Kidney (tissue), 13 donors: ENCODE measurements at regions not wholly inside any gene's neighbourhood (a gene's known extent, or its start where the extent isn't known, plus 50 kb on each side); places are given as distances from the start of the nearest gene placed in this dataset.
"Not testable (repeated sequence)": the region's sequence is repeated elsewhere in the genome, so short reads cannot be mapped to it uniquely, and the experiment has no call there.

ENCODE experiments used
- DNase-seq, 5 donors: peaks; one replicate each; pipeline ENCODE4 v3.0.0-alpha.2; 2013 to 2020
- FAIRE-seq: peaks from 2 replicates; lab custom pipeline; 2012; peaks lifted over from hg19 to GRCh38; lab: Jason Lieb, UNC
- H3K27ac ChIP-seq, 2 donors: one replicate each; pipeline ENCODE4 v1.7.0; 2013; ENCODE audit warnings: low read depth in 2 of 2, low read length in 2 of 2, inconsistent platforms in 1 of 2
- H3K27me3 ChIP-seq: one replicate; pipeline ENCODE4 v1.7.1; 2013; ENCODE audit warnings: low read length, inconsistent platforms; ENCODE audit not compliant: control insufficient read depth, insufficient read depth
- H3K36me3 ChIP-seq, 3 donors: one replicate each; pipeline versions ENCODE4 v1.7.0 to v1.7.1; 2013; ENCODE audit warnings: low read length in 3 of 3, control low read depth in 1 of 3, inconsistent platforms in 1 of 3; ENCODE audit not compliant: insufficient read depth in 3 of 3, control insufficient read depth in 2 of 3
- H3K4me1 ChIP-seq, 3 donors: one replicate each; pipeline versions ENCODE4 v1.7.0 to v1.7.1; 2013; ENCODE audit warnings: low read length in 3 of 3, inconsistent platforms in 1 of 3, low read depth in 1 of 3; ENCODE audit not compliant: control insufficient read depth in 2 of 3, insufficient read depth in 2 of 3
- H3K4me3 ChIP-seq, 3 donors: one replicate each; pipeline versions ENCODE4 v1.7.0 to v1.8.1; 2013; ENCODE audit warnings: low read length in 3 of 3, control low read depth in 1 of 3, inconsistent platforms in 1 of 3
- H3K9ac ChIP-seq, 3 donors: one replicate each; pipeline versions ENCODE4 v1.7.0 to v1.7.1; 2013; ENCODE audit warnings: low read length in 3 of 3, control low read depth in 1 of 3, inconsistent platforms in 1 of 3
- H3K9me3 ChIP-seq, 3 donors: one replicate each; pipeline versions ENCODE4 v1.7.0 to v1.7.1; 2013; ENCODE audit warnings: low read length in 3 of 3, control low read depth in 1 of 3, inconsistent platforms in 1 of 3; ENCODE audit not compliant: control insufficient read depth in 2 of 3, insufficient read depth in 1 of 3
- intact Hi-C: fragments of 100-400 bp; cut with DNase I; formaldehyde crosslinking; loops from one replicate; pipeline ENCODE4 v1.11.1; 2022
- TF ChIP-seq, protein P1 (sequence below): IDR thresholded peaks from 3 replicates; pipeline ENCODE4 v1.5.1; 2012; ENCODE audit warnings: mild to moderate bottlenecking, moderate library complexity, borderline replicate concordance; ENCODE audit not compliant: insufficient read depth; ENCODE audit errors: extremely low read depth
- donor health status: control.
- donor health status: control.
- donor health status: control.
- donor health status: control.
- donor health status: control.
- donor health status: DM: yes; HTN: yes; CAD: no.
- donor health status: Normal renal cell carcinoma (clear cell type).

DNA sequence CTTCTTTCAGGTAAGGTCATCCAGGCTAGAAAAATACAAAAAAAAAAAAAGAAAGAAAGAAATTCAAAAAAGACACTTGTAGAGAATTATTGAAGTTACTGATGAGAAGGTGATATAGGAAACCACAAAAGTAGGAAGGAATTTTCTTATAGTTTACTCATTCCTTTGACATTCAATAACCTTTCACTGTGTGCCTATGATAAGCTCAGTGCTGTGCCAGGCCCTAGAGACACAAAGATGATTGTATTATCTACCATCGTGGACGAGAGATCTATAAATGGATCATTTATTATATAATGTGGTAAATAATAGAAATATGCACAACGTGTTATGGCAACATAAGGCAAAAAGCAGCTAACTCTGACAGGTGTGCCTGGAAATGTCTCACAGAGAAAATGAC lies 109.6 kb upstream of the NGF start:
- no peaks in the 10 kb centered on the region for H3K9me3 ChIP-seq
- TF ChIP-seq, protein P1, sequence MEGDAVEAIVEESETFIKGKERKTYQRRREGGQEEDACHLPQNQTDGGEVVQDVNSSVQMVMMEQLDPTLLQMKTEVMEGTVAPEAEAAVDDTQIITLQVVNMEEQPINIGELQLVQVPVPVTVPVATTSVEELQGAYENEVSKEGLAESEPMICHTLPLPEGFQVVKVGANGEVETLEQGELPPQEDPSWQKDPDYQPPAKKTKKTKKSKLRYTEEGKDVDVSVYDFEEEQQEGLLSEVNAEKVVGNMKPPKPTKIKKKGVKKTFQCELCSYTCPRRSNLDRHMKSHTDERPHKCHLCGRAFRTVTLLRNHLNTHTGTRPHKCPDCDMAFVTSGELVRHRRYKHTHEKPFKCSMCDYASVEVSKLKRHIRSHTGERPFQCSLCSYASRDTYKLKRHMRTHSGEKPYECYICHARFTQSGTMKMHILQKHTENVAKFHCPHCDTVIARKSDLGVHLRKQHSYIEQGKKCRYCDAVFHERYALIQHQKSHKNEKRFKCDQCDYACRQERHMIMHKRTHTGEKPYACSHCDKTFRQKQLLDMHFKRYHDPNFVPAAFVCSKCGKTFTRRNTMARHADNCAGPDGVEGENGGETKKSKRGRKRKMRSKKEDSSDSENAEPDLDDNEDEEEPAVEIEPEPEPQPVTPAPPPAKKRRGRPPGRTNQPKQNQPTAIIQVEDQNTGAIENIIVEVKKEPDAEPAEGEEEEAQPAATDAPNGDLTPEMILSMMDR: no peak
- no peak for FAIRE-seq
- H3K4me1 ChIP-seq: no peaks in the 10 kb centered on the region
- no peak overlapping the region for H3K27ac ChIP-seq
- no peak overlapping the region for H3K9ac ChIP-seq
- no peaks in the 10 kb centered on the region for H3K36me3 ChIP-seq
- no peak overlapping the region for H3K4me3 ChIP-seq
- no peak for DNase-seq
- intact Hi-C loops: no loop called here
- H3K27me3 ChIP-seq: no peaks in the 10 kb centered on the region

DNA sequence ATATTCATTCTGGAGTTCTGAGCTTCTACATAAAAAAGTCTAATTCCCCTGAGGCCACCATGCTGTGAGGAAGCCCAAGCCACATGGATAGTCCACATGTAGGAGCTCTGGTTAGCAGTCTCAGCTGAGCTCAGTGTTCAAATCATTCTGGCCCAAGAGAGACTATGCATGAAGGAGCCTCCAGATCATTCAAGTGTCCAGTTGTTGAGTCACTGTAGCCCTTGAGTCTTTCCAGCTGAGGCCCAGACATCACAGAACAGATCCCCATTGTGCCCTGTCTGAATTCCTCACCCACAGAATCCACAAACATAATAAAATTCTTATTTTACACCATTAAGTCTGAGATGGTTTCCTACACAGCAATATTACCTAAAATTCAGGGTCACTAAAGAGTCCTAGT lies 107.0 kb upstream of the NGF start:
- no peaks in the 10 kb centered on the region for H3K4me1 ChIP-seq
- no peak for FAIRE-seq
- no peak for DNase-seq
- no peaks in the 10 kb centered on the region for H3K36me3 ChIP-seq
- no peaks in the 10 kb centered on the region for H3K27me3 ChIP-seq
- no peak overlapping the region for H3K4me3 ChIP-seq
- no peaks in the 10 kb centered on the region for H3K9me3 ChIP-seq
- intact Hi-C loops: no loop called here
- no peak overlapping the region for H3K27ac ChIP-seq
- TF ChIP-seq, protein P1: no peak
- H3K9ac ChIP-seq: no peak overlapping the region

DNA sequence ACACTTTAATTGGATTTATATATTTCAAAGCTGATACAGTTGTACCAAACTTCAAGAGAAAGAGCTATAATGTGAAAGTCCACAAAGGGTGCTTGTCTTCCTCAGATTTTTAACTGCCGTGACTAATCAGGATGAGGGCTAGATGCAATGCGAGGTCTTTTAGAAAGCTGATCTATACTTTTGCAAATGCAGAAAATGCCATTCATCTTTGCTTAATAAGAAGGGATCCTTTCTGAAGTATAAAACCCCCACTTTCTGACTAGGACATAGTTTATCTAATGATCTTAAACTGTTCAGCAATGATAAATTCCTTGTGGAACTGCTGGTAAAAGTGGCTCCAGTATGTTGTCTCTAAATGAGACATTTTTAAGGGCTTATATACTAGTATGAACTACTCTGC lies 102.7 kb upstream of the NGF start:
- no peak for FAIRE-seq
- H3K9ac ChIP-seq: no peak overlapping the region
- intact Hi-C loops: no loop called here
- TF ChIP-seq, protein P1: no peak
- H3K4me3 ChIP-seq: no peak overlapping the region
- no peaks in the 10 kb centered on the region for H3K4me1 ChIP-seq
- no peak for DNase-seq
- no peaks in the 10 kb centered on the region for H3K9me3 ChIP-seq
- no peak overlapping the region for H3K27ac ChIP-seq
- no peaks in the 10 kb centered on the region for H3K27me3 ChIP-seq
- H3K36me3 ChIP-seq: no peaks in the 10 kb centered on the region

DNA sequence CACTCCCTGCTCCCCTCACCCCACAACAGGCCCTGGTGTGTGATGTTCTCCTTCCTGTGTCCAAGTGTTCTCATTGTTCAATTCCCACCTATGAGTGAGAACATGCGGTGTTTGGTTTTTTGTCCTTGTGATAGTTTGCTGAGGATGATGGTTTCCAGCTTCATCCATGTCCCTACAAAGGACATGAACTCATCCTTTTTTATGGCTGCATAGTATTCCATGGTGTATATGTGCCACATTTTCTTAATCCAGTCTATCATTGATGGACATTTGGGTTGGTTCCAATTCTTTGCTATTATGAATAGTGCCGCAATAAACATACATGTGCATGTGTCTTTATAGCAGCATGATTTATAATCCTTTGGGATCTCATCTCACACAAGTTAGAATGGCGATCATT lies 101.5 kb upstream of the NGF start:
- H3K4me1 ChIP-seq, FAIRE-seq, H3K27ac ChIP-seq, intact Hi-C loops, H3K36me3 ChIP-seq, H3K9me3 ChIP-seq, H3K4me3 ChIP-seq, H3K9ac ChIP-seq, DNase-seq, H3K27me3 ChIP-seq: not testable (repeated sequence)
